ENCODE measurements at regions not wholly inside any gene's neighbourhood (a gene's known extent, or its start where the extent isn't known, plus 50 kb on each side); places are given as distances from the start of the nearest gene placed in this dataset.

- TF ChIP-seq FOXM1 (IDR thresholded peaks at IDR 0.05; ENCODE audit: borderline replicate concordance, low read depth), result no peak
- TF ChIP-seq EP300 (IDR thresholded peaks at IDR 0.05; ENCODE audit: borderline replicate concordance), result no peak
- TF ChIP-seq REST (IDR thresholded peaks at IDR 0.05; ENCODE audit: low read depth), result no peak
- TF ChIP-seq USF1 (IDR thresholded peaks at IDR 0.05), result no peak
- TF ChIP-seq ZBTB7A (IDR thresholded peaks at IDR 0.05; ENCODE audit: low read depth), result no peak
- no peak for TF ChIP-seq TCF12 (IDR thresholded peaks at IDR 0.05; ENCODE audit: low read depth)
These were observed 148.2 kb downstream of the COX7C start for GRCh38 chr5:86765778-86766502.
